Esophagus muscularis mucosa (tissue), 3 donors: ENCODE measurements at regions not wholly inside any gene's neighbourhood (a gene's known extent, or its start where the extent isn't known, plus 50 kb on each side); places are given as distances from the start of the nearest gene placed in this dataset.

Experiments used
- POLR2A ChIP-seq: fragments of 450-650 bp; IDR thresholded peaks from one replicate; pipeline ENCODE4 v1.6.1; 2017; ENCODE audit warnings: antibody characterized with exemption, moderate library complexity, mild to moderate bottlenecking, low read depth
- TF ChIP-seq, protein P1 (sequence below), 3 experiments: fragments of 200-600 bp in 2 of 3; fragments of 450-650 bp in 1 of 3; sonication (generic) in 2 of 3; IDR thresholded peaks; one replicate each; pipeline ENCODE4 v1.5.1; 2017 to 2019; ENCODE audit warnings: antibody characterized with exemption in 3 of 3, mild to moderate bottlenecking in 2 of 3, moderate library complexity in 1 of 3

DNA sequence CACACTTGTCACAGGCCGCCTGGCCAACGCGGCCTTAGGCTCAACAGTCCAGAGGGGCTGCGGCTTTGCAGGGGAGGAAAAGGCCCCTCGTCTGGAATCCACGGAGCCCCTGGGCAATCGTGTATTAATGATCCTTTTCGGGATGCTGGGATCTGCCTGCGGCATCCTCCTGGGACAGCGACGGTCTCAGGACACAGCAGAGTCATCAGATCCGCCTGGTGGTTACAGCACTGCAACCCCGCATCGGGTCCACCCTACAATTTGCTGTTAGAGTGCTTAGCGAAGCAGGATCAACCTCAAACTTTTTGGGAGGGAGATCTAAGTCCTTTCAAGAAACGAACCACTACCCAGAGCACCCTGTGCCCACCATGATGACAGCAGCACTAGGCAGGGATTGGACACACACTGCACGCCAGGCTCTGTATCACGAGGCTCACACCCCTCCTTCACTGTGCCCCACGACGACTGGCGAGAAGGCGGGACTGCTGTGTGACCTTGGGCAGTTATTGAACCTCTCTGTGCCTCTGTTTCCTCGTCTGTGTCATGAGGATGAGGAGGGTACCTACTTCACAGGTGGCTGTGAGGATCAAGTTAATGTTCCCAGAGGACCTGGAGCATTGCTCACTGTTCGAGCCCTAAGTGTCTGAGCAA is 100.4 kb upstream of the COL5A1 start:
- TF ChIP-seq, protein P1, sequence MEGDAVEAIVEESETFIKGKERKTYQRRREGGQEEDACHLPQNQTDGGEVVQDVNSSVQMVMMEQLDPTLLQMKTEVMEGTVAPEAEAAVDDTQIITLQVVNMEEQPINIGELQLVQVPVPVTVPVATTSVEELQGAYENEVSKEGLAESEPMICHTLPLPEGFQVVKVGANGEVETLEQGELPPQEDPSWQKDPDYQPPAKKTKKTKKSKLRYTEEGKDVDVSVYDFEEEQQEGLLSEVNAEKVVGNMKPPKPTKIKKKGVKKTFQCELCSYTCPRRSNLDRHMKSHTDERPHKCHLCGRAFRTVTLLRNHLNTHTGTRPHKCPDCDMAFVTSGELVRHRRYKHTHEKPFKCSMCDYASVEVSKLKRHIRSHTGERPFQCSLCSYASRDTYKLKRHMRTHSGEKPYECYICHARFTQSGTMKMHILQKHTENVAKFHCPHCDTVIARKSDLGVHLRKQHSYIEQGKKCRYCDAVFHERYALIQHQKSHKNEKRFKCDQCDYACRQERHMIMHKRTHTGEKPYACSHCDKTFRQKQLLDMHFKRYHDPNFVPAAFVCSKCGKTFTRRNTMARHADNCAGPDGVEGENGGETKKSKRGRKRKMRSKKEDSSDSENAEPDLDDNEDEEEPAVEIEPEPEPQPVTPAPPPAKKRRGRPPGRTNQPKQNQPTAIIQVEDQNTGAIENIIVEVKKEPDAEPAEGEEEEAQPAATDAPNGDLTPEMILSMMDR (IDR thresholded peaks at IDR 0.05): no peak
- no peak for TF ChIP-seq POLR2A
